Activated naive CD8-positive, alpha-beta T cell treated with anti-CD3 and anti-CD28 coated beads, Interleukin-2, amount 50 U/mL, for 24 hours (primary cell): ENCODE measurements at regions not wholly inside any gene's neighbourhood (a gene's known extent, or its start where the extent isn't known, plus 50 kb on each side); places are given as distances from the start of the nearest gene placed in this dataset.
"Not testable (repeated sequence)": the region's sequence is repeated elsewhere in the genome, so short reads cannot be mapped to it uniquely, and the experiment has no call there.

ENCODE experiments used
- ATAC-seq: fragments of 150-1000 bp; cut with Tn5 transposase; one replicate; pipeline ENCODE4 v1.10.0; 2021
- DNase-seq: peaks from one replicate; pipeline ENCODE4 v3.0.0; 2021
- H3K27ac Mint-ChIP-seq: one replicate; pipeline ENCODE4 v1.8.0; 2021; ENCODE audit warnings: mild to moderate bottlenecking, mixed read lengths
- H3K27me3 Mint-ChIP-seq: one replicate; pipeline ENCODE4 v1.8.0; 2021; ENCODE audit warnings: mixed read lengths
- H3K36me3 Mint-ChIP-seq: one replicate; pipeline ENCODE4 v1.8.0; 2021; ENCODE audit warnings: low read depth, mixed read lengths
- H3K4me1 Mint-ChIP-seq: one replicate; pipeline ENCODE4 v1.8.0; 2021; ENCODE audit warnings: mixed read lengths
- H3K4me3 Mint-ChIP-seq: one replicate; pipeline ENCODE4 v1.8.0; 2021; ENCODE audit warnings: mild to moderate bottlenecking, moderate library complexity, mixed read lengths
- H3K9me3 Mint-ChIP-seq: one replicate; pipeline ENCODE4 v1.8.0; 2021; ENCODE audit warnings: mixed read lengths

DNA sequence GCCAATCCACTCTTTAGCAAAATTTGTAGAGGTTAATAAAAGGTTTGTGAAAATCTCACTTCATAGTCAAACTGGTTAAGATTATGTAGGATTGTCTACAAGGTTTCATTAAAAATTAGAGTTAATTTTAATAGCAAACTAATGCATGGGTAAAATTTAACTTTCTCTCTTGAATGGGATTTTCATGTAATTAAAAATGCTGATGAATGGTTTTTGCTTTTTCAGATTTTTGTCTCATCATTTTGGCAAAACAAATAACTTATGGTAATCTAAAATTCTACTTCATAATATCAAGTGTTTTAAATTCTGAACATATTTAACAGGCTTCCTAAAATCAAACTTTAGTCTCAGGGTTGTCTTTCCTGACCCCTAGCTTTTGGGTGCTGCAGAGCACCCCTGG lies 113.8 kb upstream of the FAM174A start:
- no peak overlapping the region for H3K4me3 Mint-ChIP-seq
- no peaks in the 10 kb centered on the region for H3K27me3 Mint-ChIP-seq
- DNase-seq: no peak
- no peaks in the 10 kb centered on the region for H3K4me1 Mint-ChIP-seq
- H3K9me3 Mint-ChIP-seq: peaks cover 10% of the 10 kb centered on the region
- ATAC-seq: no peak
- no peak overlapping the region for H3K27ac Mint-ChIP-seq
- peaks cover 5% of the 10 kb centered on the region for H3K36me3 Mint-ChIP-seq

GRCh38 chr5:100418231-100418630 lies 116.9 kb upstream of the FAM174A start:
- no peaks in the 10 kb centered on the region for H3K4me1 Mint-ChIP-seq
- ATAC-seq (no peak), DNase-seq (no peak)
- H3K4me3 Mint-ChIP-seq: no peak overlapping the region
- H3K27me3 Mint-ChIP-seq: no peaks in the 10 kb centered on the region
- no peaks in the 10 kb centered on the region for H3K36me3 Mint-ChIP-seq
- no peak overlapping the region for H3K27ac Mint-ChIP-seq
- H3K9me3 Mint-ChIP-seq: no peaks in the 10 kb centered on the region

DNA sequence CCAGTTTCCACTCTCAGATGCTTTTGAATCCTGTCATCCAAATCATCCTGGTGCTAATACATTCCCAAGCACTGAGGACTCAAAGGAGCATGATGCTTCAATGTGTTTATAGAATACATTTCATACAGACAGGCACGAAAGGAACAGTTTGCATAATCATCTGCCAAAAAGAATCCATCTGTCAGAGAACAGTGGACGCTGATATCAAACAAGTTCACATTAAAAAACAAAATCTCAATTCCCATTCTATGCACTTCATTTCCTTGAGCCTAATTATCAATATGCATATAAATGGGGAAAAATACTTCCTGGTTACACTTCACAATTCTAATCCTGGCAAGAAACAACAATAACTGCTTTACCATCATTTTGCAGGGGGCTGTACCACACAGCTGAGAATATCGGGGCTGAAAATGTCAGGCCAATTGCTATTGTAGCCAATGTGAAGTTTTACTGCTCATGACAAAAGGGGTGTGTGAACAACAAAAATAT lies 125.5 kb upstream of the FAM174A start:
- Mint-ChIP-seq H3K27me3 (no peaks in the 10 kb centered on the region), H3K4me1 (no peaks in the 10 kb centered on the region), H3K4me3 (no peak overlapping the region)

DNA sequence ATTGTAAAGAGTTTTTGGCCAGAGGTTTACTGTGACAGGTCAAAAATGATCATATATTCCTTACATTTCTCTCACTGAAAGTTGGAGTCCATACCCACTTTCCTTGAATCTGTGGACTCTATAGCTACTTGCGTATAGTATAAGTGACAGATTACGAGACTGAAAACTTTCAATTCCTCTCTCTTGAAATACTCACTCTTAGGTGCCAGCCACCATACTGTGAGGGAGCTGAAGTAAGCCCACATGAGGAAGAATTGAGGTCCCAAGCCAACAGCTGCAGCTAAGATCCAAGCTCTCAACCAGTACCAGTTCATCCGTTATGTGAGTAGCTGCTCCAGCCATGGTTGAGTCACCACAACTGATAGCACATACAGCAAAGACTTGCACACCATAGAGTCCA lies 128.1 kb upstream of the FAM174A start:
- ATAC-seq (no peak), DNase-seq (no peak)
- no peaks in the 10 kb centered on the region for H3K4me1 Mint-ChIP-seq
- no peaks in the 10 kb centered on the region for H3K27me3 Mint-ChIP-seq
- H3K9me3 Mint-ChIP-seq: no peaks in the 10 kb centered on the region
- H3K4me3 Mint-ChIP-seq: no peak overlapping the region
- no peaks in the 10 kb centered on the region for H3K36me3 Mint-ChIP-seq
- no peak overlapping the region for H3K27ac Mint-ChIP-seq

More for the DNA sequence above, 125.5 kb upstream of the FAM174A start:
- H3K36me3 Mint-ChIP-seq: no peaks in the 10 kb centered on the region
- ATAC-seq (no peak), DNase-seq (no peak)
- no peaks in the 10 kb centered on the region for H3K9me3 Mint-ChIP-seq
- H3K27ac Mint-ChIP-seq: no peak overlapping the region

DNA sequence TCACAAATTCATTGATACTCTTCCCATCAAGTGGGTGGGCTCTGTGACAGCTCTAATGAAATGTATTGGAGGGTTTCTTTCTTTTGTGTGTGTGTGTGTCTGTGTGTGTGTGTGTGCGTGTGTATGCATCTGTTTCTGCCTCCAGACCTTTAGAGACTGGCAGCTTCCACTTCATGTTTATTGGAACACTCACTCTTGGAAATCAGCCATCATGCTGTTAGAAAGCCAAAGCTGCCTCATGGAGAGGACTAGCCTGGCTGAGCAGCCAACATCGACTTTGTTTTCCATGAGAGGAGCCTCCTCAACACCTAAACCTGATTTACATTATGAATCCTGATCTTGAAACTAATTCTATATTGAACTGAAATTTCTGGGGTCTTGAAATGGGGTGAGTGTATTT lies 128.5 kb upstream of the FAM174A start:
- H3K4me3 Mint-ChIP-seq: no peak overlapping the region
- H3K9me3 Mint-ChIP-seq: no peaks in the 10 kb centered on the region
- ATAC-seq (no peak), DNase-seq (no peak)
- no peaks in the 10 kb centered on the region for H3K4me1 Mint-ChIP-seq
- no peaks in the 10 kb centered on the region for H3K36me3 Mint-ChIP-seq
- no peak overlapping the region for H3K27ac Mint-ChIP-seq
- no peaks in the 10 kb centered on the region for H3K27me3 Mint-ChIP-seq

- no peak overlapping the region for H3K27ac Mint-ChIP-seq
- no peaks in the 10 kb centered on the region for H3K27me3 Mint-ChIP-seq
- H3K4me3 Mint-ChIP-seq: no peak overlapping the region
- no peaks in the 10 kb centered on the region for H3K9me3 Mint-ChIP-seq
- no peak for DNase-seq
- no peaks in the 10 kb centered on the region for H3K36me3 Mint-ChIP-seq
- H3K4me1 Mint-ChIP-seq: no peaks in the 10 kb centered on the region
- ATAC-seq: no peak
Observed at GRCh38 chr5:100402071-100402470, 133.1 kb upstream of the FAM174A start.

- ATAC-seq (no peak), DNase-seq (no peak)
- Mint-ChIP-seq H3K27ac (no peak overlapping the region), H3K4me1 (no peaks in the 10 kb centered on the region), H3K36me3 (no peaks in the 10 kb centered on the region), H3K4me3 (no peak overlapping the region), H3K27me3 (no peaks in the 10 kb centered on the region), H3K9me3 (no peaks in the 10 kb centered on the region)
Observed at GRCh38 chr5:100401149-100401548, 134.0 kb upstream of the FAM174A start.

GRCh38 chr5:100398815-100399214 lies 136.4 kb upstream of the FAM174A start:
- not testable (repeated sequence) for H3K27ac Mint-ChIP-seq, H3K4me3 Mint-ChIP-seq, H3K27me3 Mint-ChIP-seq, H3K4me1 Mint-ChIP-seq, DNase-seq, ATAC-seq, H3K36me3 Mint-ChIP-seq, H3K9me3 Mint-ChIP-seq

- not testable (repeated sequence) for H3K27ac Mint-ChIP-seq, H3K36me3 Mint-ChIP-seq, DNase-seq
Observed at GRCh38 chr5:100379254-100379858, 155.8 kb upstream of the FAM174A start.

DNA sequence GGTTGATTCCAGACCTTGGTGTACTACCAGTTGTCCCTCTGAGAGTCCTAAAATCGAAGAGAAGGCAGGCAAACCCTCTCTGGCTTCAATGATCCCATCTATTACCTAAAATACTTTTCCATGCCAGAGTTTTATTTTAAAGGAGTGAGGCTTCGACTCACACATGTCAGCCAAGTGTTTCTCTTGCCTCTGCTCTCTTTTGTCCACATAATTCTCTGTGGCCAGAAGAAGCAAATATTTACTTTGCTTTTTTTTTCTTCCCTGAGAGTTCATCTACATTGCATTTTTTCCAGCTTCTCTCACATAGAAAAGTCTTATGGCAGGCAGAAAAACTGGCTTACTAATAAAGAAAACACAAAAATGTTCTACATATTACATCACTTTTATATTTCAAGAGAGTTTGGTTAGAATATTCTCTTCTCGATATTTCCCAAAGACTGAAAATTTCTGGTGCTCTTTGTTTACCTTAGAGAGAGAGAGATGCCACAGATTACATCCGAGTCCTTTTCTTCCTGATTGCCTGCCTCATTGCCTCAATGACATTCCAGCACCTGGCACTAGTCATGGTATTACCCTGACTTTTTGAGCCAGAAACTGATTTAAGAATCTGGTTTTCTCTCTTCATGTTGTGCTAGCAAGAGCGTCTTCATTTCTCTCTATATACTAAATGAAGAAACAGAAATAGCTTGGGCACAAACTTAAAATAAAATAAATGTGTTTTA lies 170.3 kb upstream of the FAM174A start:
- not testable (repeated sequence) for H3K4me1 Mint-ChIP-seq, H3K27me3 Mint-ChIP-seq, H3K9me3 Mint-ChIP-seq, ATAC-seq, H3K27ac Mint-ChIP-seq, H3K4me3 Mint-ChIP-seq, DNase-seq, H3K36me3 Mint-ChIP-seq

More at GRCh38 chr5:100379254-100379858, 155.8 kb upstream of the FAM174A start:
- H3K27me3 Mint-ChIP-seq, H3K9me3 Mint-ChIP-seq, ATAC-seq, H3K4me1 Mint-ChIP-seq, H3K4me3 Mint-ChIP-seq: not testable (repeated sequence)

DNA sequence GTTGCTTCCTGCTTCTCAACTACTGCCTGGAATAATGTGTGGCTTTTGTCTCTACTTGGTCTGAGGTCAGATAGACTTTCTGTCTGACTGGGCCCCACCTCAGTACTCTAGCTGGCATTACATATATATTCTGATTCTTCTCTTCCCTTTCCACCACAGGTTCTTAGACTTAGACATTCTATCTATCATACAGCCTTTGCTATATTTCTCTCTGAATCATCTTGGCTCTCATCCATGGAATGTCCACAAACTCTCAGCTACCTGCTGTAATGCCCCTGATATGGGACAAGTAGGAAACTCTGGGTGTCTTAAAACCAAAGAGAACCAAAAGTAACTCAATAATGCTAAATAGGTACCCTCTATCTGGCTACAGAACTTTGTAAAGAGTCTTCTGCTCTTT lies 170.8 kb upstream of the FAM174A start:
- not testable (repeated sequence) for H3K9me3 Mint-ChIP-seq, ATAC-seq, H3K36me3 Mint-ChIP-seq, DNase-seq, H3K4me1 Mint-ChIP-seq, H3K27me3 Mint-ChIP-seq, H3K27ac Mint-ChIP-seq, H3K4me3 Mint-ChIP-seq

DNA sequence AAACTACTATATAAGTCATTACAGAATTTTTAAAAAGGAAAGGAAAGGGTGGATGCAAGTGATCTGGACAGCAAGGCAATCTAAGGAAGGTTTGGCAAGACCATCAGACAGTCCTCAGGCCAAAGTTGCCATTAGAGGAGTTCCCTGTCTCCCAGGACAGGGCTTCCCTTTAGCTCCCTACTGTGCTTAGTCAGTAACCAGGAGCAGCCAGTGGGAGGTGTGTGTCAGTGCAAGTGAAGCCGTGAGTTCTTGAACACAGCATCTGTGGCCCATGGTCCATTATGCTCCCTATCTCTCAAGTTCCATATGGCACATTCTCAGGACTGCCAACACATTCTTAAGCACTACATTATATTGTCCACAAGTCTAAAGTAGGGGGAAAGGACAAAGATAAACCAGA lies 175.2 kb upstream of the FAM174A start:
- not testable (repeated sequence) for DNase-seq, H3K36me3 Mint-ChIP-seq, ATAC-seq, H3K27me3 Mint-ChIP-seq, H3K4me3 Mint-ChIP-seq, H3K4me1 Mint-ChIP-seq, H3K9me3 Mint-ChIP-seq, H3K27ac Mint-ChIP-seq

- not testable (repeated sequence) for H3K36me3 Mint-ChIP-seq, H3K27ac Mint-ChIP-seq, H3K4me1 Mint-ChIP-seq, ATAC-seq, H3K27me3 Mint-ChIP-seq, H3K4me3 Mint-ChIP-seq, H3K9me3 Mint-ChIP-seq, DNase-seq
Observed at GRCh38 chr5:100346269-100346668, 188.9 kb upstream of the FAM174A start.

- not testable (repeated sequence) for H3K4me3 Mint-ChIP-seq, H3K27ac Mint-ChIP-seq, ATAC-seq, DNase-seq, H3K9me3 Mint-ChIP-seq, H3K27me3 Mint-ChIP-seq, H3K36me3 Mint-ChIP-seq, H3K4me1 Mint-ChIP-seq
Observed at GRCh38 chr5:100341485-100341884, 193.7 kb upstream of the FAM174A start.

GRCh38 chr5:100322483-100322882 lies 212.7 kb upstream of the FAM174A start:
- Mint-ChIP-seq H3K4me3 (no peak overlapping the region), H3K27ac (no peak overlapping the region), H3K27me3 (no peaks in the 10 kb centered on the region), H3K4me1 (no peaks in the 10 kb centered on the region), H3K9me3 (no peaks in the 10 kb centered on the region), H3K36me3 (no peaks in the 10 kb centered on the region)
- DNase-seq (no peak), ATAC-seq (no peak)
